HUES6 (cell line): ENCODE measurements at regions not wholly inside any gene's neighbourhood (a gene's known extent, or its start where the extent isn't known, plus 50 kb on each side); places are given as distances from the start of the nearest gene placed in this dataset.
"Not testable (repeated sequence)": the region's sequence is repeated elsewhere in the genome, so short reads cannot be mapped to it uniquely, and the experiment has no call there.

Experiments used
- H3K27ac ChIP-seq: 2 replicates; pipeline ENCODE4 v1.7.0; 2013; ENCODE audit warnings: low read depth, mild to moderate bottlenecking, low read length, inconsistent platforms
- H3K27me3 ChIP-seq: 2 replicates; pipeline ENCODE4 v1.6.1; 2013; ENCODE audit warnings: low read length; ENCODE audit not compliant: control insufficient read depth, insufficient read depth
- H3K36me3 ChIP-seq: 2 replicates; pipeline ENCODE4 v1.6.1; 2013; ENCODE audit warnings: low read length; ENCODE audit not compliant: control insufficient read depth, insufficient read depth
- H3K4me1 ChIP-seq: 2 replicates; pipeline ENCODE4 v1.6.1; 2013; ENCODE audit warnings: low read length; ENCODE audit not compliant: control insufficient read depth, insufficient read depth
- H3K4me3 ChIP-seq: 2 replicates; pipeline ENCODE4 v1.5.1; 2013; ENCODE audit warnings: low read depth, low read length
- H3K9ac ChIP-seq: one replicate; pipeline ENCODE4 v1.6.1; 2013; ENCODE audit warnings: mild to moderate bottlenecking, low read length
- H3K9me3 ChIP-seq: 2 replicates; pipeline ENCODE4 v1.6.1; 2013; ENCODE audit warnings: low read depth, low read length; ENCODE audit not compliant: control insufficient read depth, insufficient read depth

DNA sequence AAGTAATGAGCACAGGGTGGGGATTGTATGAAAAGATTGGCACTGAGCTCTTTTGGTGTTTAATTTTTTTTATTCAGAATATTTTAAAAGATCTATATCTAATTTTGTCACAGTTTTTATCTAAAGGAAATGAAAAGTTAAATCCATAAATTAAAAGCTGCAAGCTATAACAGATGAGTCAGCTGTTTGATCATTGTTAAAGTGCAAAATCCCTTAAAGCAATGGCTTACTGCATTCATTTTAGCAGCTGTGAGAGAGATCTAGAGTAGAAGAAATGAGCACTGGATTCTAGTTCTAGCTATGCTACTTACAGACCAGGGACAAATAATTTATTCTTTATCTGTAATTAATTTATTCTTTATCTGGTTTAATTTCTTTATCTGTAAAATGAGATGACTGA, 245.9 kb downstream of the CD109 start:
- Histone ChIP-seq H3K4me3 (no peak overlapping the region), H3K4me1 (no peaks in the 10 kb centered on the region), H3K27me3 (no peaks in the 10 kb centered on the region), H3K27ac (no peak overlapping the region), H3K9ac (no peak overlapping the region), H3K36me3 (no peaks in the 10 kb centered on the region), H3K9me3 (no peaks in the 10 kb centered on the region)

GRCh38 chr6:73937805-73938204, 241.8 kb downstream of the CD109 start:
- Histone ChIP-seq H3K4me3 (no peak overlapping the region), H3K9ac (no peak overlapping the region), H3K36me3 (no peaks in the 10 kb centered on the region), H3K27ac (no peak overlapping the region), H3K4me1 (no peaks in the 10 kb centered on the region), H3K9me3 (no peaks in the 10 kb centered on the region), H3K27me3 (no peaks in the 10 kb centered on the region)

DNA sequence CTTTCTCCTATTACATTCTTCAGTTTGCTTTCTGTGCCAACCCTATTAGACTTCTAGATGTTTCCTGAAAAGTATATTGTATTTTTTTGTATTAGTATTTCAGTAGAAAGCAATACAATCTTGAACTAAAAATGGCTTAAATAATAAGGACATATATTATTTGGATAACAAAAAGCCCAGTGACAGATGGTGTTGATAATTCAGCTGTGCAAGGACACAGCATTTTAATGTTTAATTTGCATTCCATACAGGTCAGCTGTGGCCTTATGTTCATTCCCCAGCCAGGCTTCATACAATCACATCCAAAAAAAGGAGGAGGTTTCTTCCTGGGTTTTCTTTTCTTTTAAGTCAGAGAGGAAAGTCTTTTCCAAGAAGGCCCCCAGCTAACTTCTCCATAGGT, 236.9 kb downstream of the CD109 start:
- Histone ChIP-seq H3K27ac (no peak overlapping the region), H3K27me3 (no peaks in the 10 kb centered on the region), H3K4me1 (no peaks in the 10 kb centered on the region), H3K9ac (no peak overlapping the region), H3K4me3 (no peak overlapping the region), H3K36me3 (no peaks in the 10 kb centered on the region), H3K9me3 (no peaks in the 10 kb centered on the region)

GRCh38 chr6:73929405-73929804, 233.4 kb downstream of the CD109 start:
- H3K4me3 ChIP-seq, result no peak overlapping the region
- no peaks in the 10 kb centered on the region for H3K4me1 ChIP-seq
- no peaks in the 10 kb centered on the region for H3K27me3 ChIP-seq
- no peak overlapping the region for H3K27ac ChIP-seq
- no peak overlapping the region for H3K9ac ChIP-seq
- no peaks in the 10 kb centered on the region for H3K9me3 ChIP-seq
- H3K36me3 ChIP-seq, result no peaks in the 10 kb centered on the region

DNA sequence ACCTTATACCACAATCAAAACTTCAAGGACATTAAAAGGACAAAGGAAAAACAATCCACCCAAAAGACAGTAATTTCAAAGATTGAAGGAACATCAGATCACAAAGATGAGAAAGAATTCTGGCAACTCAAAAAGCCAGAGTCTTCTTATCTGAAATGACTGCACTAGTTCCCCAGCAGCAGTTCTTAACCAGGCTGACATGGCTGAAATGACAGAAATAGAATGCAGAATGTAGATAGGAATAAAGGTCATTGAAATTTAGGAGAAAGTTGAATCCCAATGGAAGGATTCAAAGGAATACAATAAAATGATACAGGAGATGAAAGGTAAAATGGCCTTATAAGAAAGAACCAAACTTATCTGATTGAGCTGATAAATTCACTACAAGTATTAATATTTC, 231.4 kb downstream of the CD109 start:
- Histone ChIP-seq H3K27ac (no peak overlapping the region), H3K9ac (no peak overlapping the region), H3K4me3 (no peak overlapping the region), H3K27me3 (no peaks in the 10 kb centered on the region), H3K36me3 (no peaks in the 10 kb centered on the region), H3K4me1 (no peaks in the 10 kb centered on the region), H3K9me3 (no peaks in the 10 kb centered on the region)

GRCh38 chr6:73925703-73926102, 229.7 kb downstream of the CD109 start:
- H3K36me3 ChIP-seq, H3K9me3 ChIP-seq, H3K27me3 ChIP-seq, H3K27ac ChIP-seq, H3K4me1 ChIP-seq, H3K9ac ChIP-seq, H3K4me3 ChIP-seq: not testable (repeated sequence)

GRCh38 chr6:73923905-73924485, 228.0 kb downstream of the CD109 start:
- H3K4me1 ChIP-seq, result no peaks in the 10 kb centered on the region
- H3K27ac ChIP-seq, result no peak overlapping the region
- H3K9ac ChIP-seq, result no peak overlapping the region
- H3K9me3 ChIP-seq, result no peaks in the 10 kb centered on the region
- H3K4me3 ChIP-seq, result no peak overlapping the region
- no peaks in the 10 kb centered on the region for H3K36me3 ChIP-seq
- H3K27me3 ChIP-seq, result no peaks in the 10 kb centered on the region

- no peaks in the 10 kb centered on the region for H3K36me3 ChIP-seq
- H3K9ac ChIP-seq, result no peak overlapping the region
- no peak overlapping the region for H3K27ac ChIP-seq
- no peaks in the 10 kb centered on the region for H3K4me1 ChIP-seq
- H3K4me3 ChIP-seq, result no peak overlapping the region
- no peaks in the 10 kb centered on the region for H3K27me3 ChIP-seq
- H3K9me3 ChIP-seq, result peaks cover 16% of the 10 kb centered on the region
Observed at GRCh38 chr6:73903155-73903554, 207.2 kb downstream of the CD109 start.

- H3K4me3 ChIP-seq, result no peak overlapping the region
- peaks cover 16% of the 10 kb centered on the region for H3K9me3 ChIP-seq
- no peak overlapping the region for H3K9ac ChIP-seq
- H3K27me3 ChIP-seq, result no peaks in the 10 kb centered on the region
- no peaks in the 10 kb centered on the region for H3K36me3 ChIP-seq
- no peak overlapping the region for H3K27ac ChIP-seq
- H3K4me1 ChIP-seq, result no peaks in the 10 kb centered on the region
Observed at GRCh38 chr6:73901986-73902385, 206.0 kb downstream of the CD109 start.

- peaks cover 16% of the 10 kb centered on the region for H3K9me3 ChIP-seq
- no peak overlapping the region for H3K4me3 ChIP-seq
- no peaks in the 10 kb centered on the region for H3K27me3 ChIP-seq
- H3K9ac ChIP-seq, result no peak overlapping the region
- H3K36me3 ChIP-seq, result no peaks in the 10 kb centered on the region
- H3K4me1 ChIP-seq, result no peaks in the 10 kb centered on the region
- H3K27ac ChIP-seq, result no peak overlapping the region
Observed at GRCh38 chr6:73901311-73901710, 205.3 kb downstream of the CD109 start.

GRCh38 chr6:73898599-73898998, 202.6 kb downstream of the CD109 start:
- Histone ChIP-seq H3K27ac (no peak overlapping the region), H3K36me3 (no peaks in the 10 kb centered on the region), H3K4me1 (no peaks in the 10 kb centered on the region), H3K27me3 (no peaks in the 10 kb centered on the region), H3K4me3 (no peak overlapping the region), H3K9ac (no peak overlapping the region), H3K9me3 (peaks cover 12% of the 10 kb centered on the region)

DNA sequence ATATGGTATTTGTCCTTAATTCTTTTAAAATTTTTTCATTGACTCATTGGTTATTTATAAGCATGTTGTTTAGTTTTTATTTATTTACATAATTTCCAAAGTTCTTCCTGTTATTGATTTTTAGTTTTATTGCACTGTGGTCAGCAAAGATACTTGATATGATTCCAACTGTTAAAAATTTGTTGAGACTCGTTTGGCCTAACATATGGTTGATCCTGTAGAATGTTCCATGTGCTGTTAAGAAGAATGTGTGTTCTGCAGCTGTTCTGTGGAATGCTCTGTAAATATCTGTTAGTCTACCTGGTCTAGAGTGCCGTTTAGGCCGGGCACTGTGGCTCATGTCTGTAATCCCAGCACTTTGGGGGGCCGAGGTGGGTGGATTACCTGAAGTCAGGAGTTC, 197.7 kb downstream of the CD109 start:
- Histone ChIP-seq H3K36me3 (no peaks in the 10 kb centered on the region), H3K4me3 (no peak overlapping the region), H3K9ac (no peak overlapping the region), H3K4me1 (no peaks in the 10 kb centered on the region), H3K9me3 (no peaks in the 10 kb centered on the region), H3K27me3 (no peaks in the 10 kb centered on the region), H3K27ac (no peak overlapping the region)
